Fibroblast of the aortic adventitia (primary cell): ENCODE measurements at regions not wholly inside any gene's neighbourhood (a gene's known extent, or its start where the extent isn't known, plus 50 kb on each side); places are given as distances from the start of the nearest gene placed in this dataset.

Source experiments
- DNase-seq: peaks from one replicate; pipeline ENCODE4 v3.0.0-alpha.2; 2010; ENCODE audit warnings: low read depth
- H3K4me3 ChIP-seq: 2 replicates; pipeline ENCODE4 v1.5.1; 2011; ENCODE audit warnings: low read depth, mild to moderate bottlenecking, control low read depth, low read length, moderate library complexity
- CTCF ChIP-seq: IDR thresholded peaks from 2 replicates; pipeline ENCODE4 v1.5.1; 2011; ENCODE audit warnings: mild to moderate bottlenecking, low read length, control low read depth, inconsistent platforms; ENCODE audit not compliant: insufficient read depth

- no peak for DNase-seq
- no peak overlapping the region for H3K4me3 ChIP-seq
- no peak for TF ChIP-seq CTCF
These were observed 285.2 kb upstream of the N4BP1 start for GRCh38 chr16:48895142-48895541.

GRCh38 chr16:48892893-48893292 is 282.9 kb upstream of the N4BP1 start:
- H3K4me3 ChIP-seq: no peak overlapping the region
- no peak for TF ChIP-seq CTCF
- DNase-seq: no peak

- no peak for TF ChIP-seq CTCF
These were observed 277.7 kb upstream of the N4BP1 start for GRCh38 chr16:48887646-48888210.

GRCh38 chr16:48885471-48885870 is 275.5 kb upstream of the N4BP1 start:
- no peak for TF ChIP-seq CTCF
- H3K4me3 ChIP-seq: no peak overlapping the region
- no peak for DNase-seq

More at GRCh38 chr16:48887646-48888210, 277.7 kb upstream of the N4BP1 start:
- H3K4me3 ChIP-seq: no peak overlapping the region
- no peak for DNase-seq

- TF ChIP-seq CTCF: no peak
- H3K4me3 ChIP-seq: no peak overlapping the region
- no peak for DNase-seq
These were observed 271.3 kb upstream of the N4BP1 start for GRCh38 chr16:48881272-48881671.

GRCh38 chr16:48879223-48880122 is 269.5 kb upstream of the N4BP1 start:
- DNase-seq: no peak
- H3K4me3 ChIP-seq: no peak overlapping the region
- no peak for TF ChIP-seq CTCF

GRCh38 chr16:48877946-48878345 is 268.0 kb upstream of the N4BP1 start:
- no peak for TF ChIP-seq CTCF
- no peak for DNase-seq
- no peak overlapping the region for H3K4me3 ChIP-seq
